HL-60 (cell line): ENCODE measurements at regions not wholly inside any gene's neighbourhood (a gene's known extent, or its start where the extent isn't known, plus 50 kb on each side); places are given as distances from the start of the nearest gene placed in this dataset.

ENCODE experiments used
- DNase-seq, 2 experiments: peaks; one replicate each; pipeline ENCODE4 v3.0.0-alpha.2; 2010 to 2020; ENCODE audit warnings: low read depth in 1 of 2, low spot score in 1 of 2
- H3K27ac ChIP-seq: fragments of 250-450 bp; sonication (Bioruptor Pico); replicated peaks from 2 replicates; pipeline ENCODE4 v1.5.1; 2020; ENCODE audit warnings: mild to moderate bottlenecking, moderate library complexity
- H3K27me3 ChIP-seq: fragments of 250-450 bp; sonication (Bioruptor Pico); 2 replicates; pipeline ENCODE4 v1.5.1; 2021; ENCODE audit warnings: mild to moderate bottlenecking, moderate library complexity; ENCODE audit not compliant: insufficient read depth, poor library complexity, severe bottlenecking
- H3K4me3 ChIP-seq: replicated peaks from 2 replicates; pipeline ENCODE4 v1.5.1; 2011; ENCODE audit warnings: mild to moderate bottlenecking, control low read depth, low read length; ENCODE audit not compliant: insufficient read depth
- CTCF ChIP-seq: IDR thresholded peaks from one replicate; pipeline ENCODE4 v1.5.1; 2011; ENCODE audit warnings: low read length, control low read depth, inconsistent platforms; ENCODE audit not compliant: insufficient read depth
- GABPA ChIP-seq: IDR thresholded peaks from 2 replicates; pipeline ENCODE4 v1.6.1; 2012; ENCODE audit warnings: low read depth
- POLR2AphosphoS5 ChIP-seq: IDR thresholded peaks from 2 replicates; pipeline ENCODE4 v1.6.1; 2012; ENCODE audit warnings: low read depth
- REST ChIP-seq: IDR thresholded peaks from 2 replicates; pipeline ENCODE4 v1.6.1; 2012; ENCODE audit warnings: low read depth; ENCODE audit not compliant: insufficient replicate concordance
- SPI1 ChIP-seq: IDR thresholded peaks from 2 replicates; pipeline ENCODE4 v1.6.1; 2012; ENCODE audit warnings: low read depth, mild to moderate bottlenecking, borderline replicate concordance

- no peak overlapping the region for H3K27ac ChIP-seq
- TF ChIP-seq GABPA = no peak
- TF ChIP-seq CTCF = no peak
- TF ChIP-seq POLR2AphosphoS5 = no peak
- no peak for TF ChIP-seq SPI1
- TF ChIP-seq REST = no peak
- no peaks in the 10 kb centered on the region for H3K27me3 ChIP-seq
- no peak overlapping the region for H3K4me3 ChIP-seq
- DNase-seq = no peak
Measured at GRCh38 chr13:63864171-63864902, 2448.7 kb upstream of the PCDH20 start.

- no peak for TF ChIP-seq POLR2AphosphoS5
- no peak for TF ChIP-seq SPI1
- no peak for TF ChIP-seq REST
- no peak for TF ChIP-seq CTCF
- no peak for TF ChIP-seq GABPA
- no peak for DNase-seq
- no peak overlapping the region for H3K27ac ChIP-seq
- H3K27me3 ChIP-seq = no peaks in the 10 kb centered on the region
- H3K4me3 ChIP-seq = no peak overlapping the region
Measured at GRCh38 chr13:63855457-63856118, 2439.9 kb upstream of the PCDH20 start.

- no peak for DNase-seq
- Histone ChIP-seq H3K27ac (no peak overlapping the region), H3K4me3 (no peak overlapping the region), H3K27me3 (no peaks in the 10 kb centered on the region)
- TF ChIP-seq POLR2AphosphoS5 (no peak), REST (no peak), SPI1 (no peak), GABPA (no peak), CTCF (no peak)
Measured at GRCh38 chr13:63853816-63854215, 2438.2 kb upstream of the PCDH20 start.
